Activated CD8-positive, alpha-beta T cell treated with anti-CD3 and anti-CD28 coated beads for 36 hours (primary cell): ENCODE measurements at regions not wholly inside any gene's neighbourhood (a gene's known extent, or its start where the extent isn't known, plus 50 kb on each side); places are given as distances from the start of the nearest gene placed in this dataset.
"Not testable (repeated sequence)": the region's sequence is repeated elsewhere in the genome, so short reads cannot be mapped to it uniquely, and the experiment has no call there.

Experiments used
- ATAC-seq: fragments of 200-7000 bp; cut with Tn5 transposase; one replicate; pipeline ENCODE4 v1.10.0; 2021; ENCODE audit warnings: mild to moderate bottlenecking, moderate library complexity
- CTCF ChIA-PET: fragments of 350-600 bp; sonication (Branson Sonifier 250); formaldehyde crosslinking; loops from one replicate; lab custom pipeline; 2021; ENCODE audit warnings: antibody characterized with exemption; lab: Charles Lee
- POLR2A ChIA-PET: fragments of 350-600 bp; sonication (Branson Sonifier 250); formaldehyde crosslinking; loops from one replicate; lab custom pipeline; 2021; ENCODE audit warnings: antibody characterized with exemption; lab: Charles Lee
- DNase-seq: peaks from one replicate; pipeline ENCODE4 v3.0.0-alpha.2; 2020
- H3K27ac Mint-ChIP-seq: one replicate; pipeline ENCODE4 v1.8.0; 2021; ENCODE audit warnings: mild to moderate bottlenecking, mixed read lengths
- H3K27me3 Mint-ChIP-seq: one replicate; pipeline ENCODE4 v1.8.0; 2021; ENCODE audit warnings: mixed read lengths
- H3K36me3 Mint-ChIP-seq: one replicate; pipeline ENCODE4 v1.8.0; 2021; ENCODE audit warnings: low read depth, mixed read lengths
- H3K4me1 Mint-ChIP-seq: one replicate; pipeline ENCODE4 v1.8.0; 2021; ENCODE audit warnings: low read depth, mixed read lengths
- H3K4me3 Mint-ChIP-seq: one replicate; pipeline ENCODE4 v1.8.0; 2021; ENCODE audit warnings: mild to moderate bottlenecking, moderate library complexity, mixed read lengths
- H3K9me3 Mint-ChIP-seq: one replicate; pipeline ENCODE4 v1.8.0; 2021; ENCODE audit warnings: mixed read lengths
- CTCF ChIP-seq: fragments of 200-600 bp; IDR thresholded peaks from one replicate; pipeline ENCODE4 v1.8.0; 2022; ENCODE audit warnings: antibody characterized with exemption, mild to moderate bottlenecking
- intact Hi-C: fragments of 100-400 bp; cut with micrococcal nuclease; formaldehyde crosslinking; loops from one replicate; pipeline ENCODE4 v1.10.0; 2022

- ATAC-seq (no peak), DNase-seq (no peak)
- TF ChIP-seq CTCF = no peak
- ChIA-PET CTCF (interaction anchor here (0.8 to 1.3 kb wide), 4 partner anchors 18 to 395 kb away, joined by 3 to 4 read pairs (median 3); no protein-coding TSS in a partner anchor), POLR2A (no interaction called here)
- Mint-ChIP-seq H3K4me3 (no peak overlapping the region), H3K36me3 (no peaks in the 10 kb centered on the region), H3K9me3 (no peaks in the 10 kb centered on the region), H3K27ac (no peak overlapping the region), H3K27me3 (peaks cover 13% of the 10 kb centered on the region), H3K4me1 (peaks cover 2% of the 10 kb centered on the region)
- intact Hi-C loops = loop anchor here (10.0 kb wide), 1 partner anchor 389 kb away; no protein-coding TSS in a partner anchor
These were observed 333.6 kb downstream of the ARRDC4 start for GRCh38 chr15:98294126-98294525.

GRCh38 chr15:98295101-98295759 lies 334.7 kb downstream of the ARRDC4 start:
- CTCF ChIA-PET = interaction anchor here (1.2 to 1.3 kb wide), 2 partner anchors 127 to 208 kb away, joined by 3 to 4 read pairs; no protein-coding TSS in a partner anchor
- POLR2A ChIA-PET, ATAC-seq, H3K36me3 Mint-ChIP-seq, H3K4me3 Mint-ChIP-seq, H3K4me1 Mint-ChIP-seq, H3K27ac Mint-ChIP-seq, H3K9me3 Mint-ChIP-seq: not testable (repeated sequence)
- intact Hi-C loops = loop anchor here (10.0 kb wide), 1 partner anchor 390 kb away; no protein-coding TSS in a partner anchor
- TF ChIP-seq CTCF = peak; percentile 30
- peaks cover 13% of the 10 kb centered on the region for H3K27me3 Mint-ChIP-seq
- peak; percentile 13 for DNase-seq

GRCh38 chr15:98296653-98297052 lies 336.1 kb downstream of the ARRDC4 start:
- no peaks in the 10 kb centered on the region for H3K36me3 Mint-ChIP-seq
- H3K27me3 Mint-ChIP-seq = peaks cover 15% of the 10 kb centered on the region
- H3K4me3 Mint-ChIP-seq = no peak overlapping the region
- ChIA-PET CTCF (interaction anchor here (0.9 to 1.4 kb wide), 4 partner anchors 12 to 389 kb away, joined by 4 to 6 read pairs (median 4); no protein-coding TSS in a partner anchor), POLR2A (no interaction called here)
- ATAC-seq (no peak), DNase-seq (no peak)
- peaks cover 2% of the 10 kb centered on the region for H3K4me1 Mint-ChIP-seq
- TF ChIP-seq CTCF = no peak
- intact Hi-C loops = loop anchor here (10.0 kb wide), 1 partner anchor 392 kb away; no protein-coding TSS in a partner anchor
- no peaks in the 10 kb centered on the region for H3K9me3 Mint-ChIP-seq
- H3K27ac Mint-ChIP-seq = no peak overlapping the region

- intact Hi-C loops = no loop called here
- Mint-ChIP-seq H3K9me3 (no peaks in the 10 kb centered on the region), H3K36me3 (no peaks in the 10 kb centered on the region), H3K4me3 (no peak overlapping the region), H3K27ac (no peak overlapping the region), H3K4me1 (no peaks in the 10 kb centered on the region), H3K27me3 (peaks cover 14% of the 10 kb centered on the region)
- ChIA-PET POLR2A (no interaction called here), CTCF (interaction anchor here (1.0 kb wide), 1 partner anchor 124 kb away, joined by 3 read pairs; no protein-coding TSS in a partner anchor)
- no peak for TF ChIP-seq CTCF
- ATAC-seq (no peak), DNase-seq (no peak)
These were observed 343.9 kb downstream of the ARRDC4 start for GRCh38 chr15:98304371-98304770.

GRCh38 chr15:98308117-98308516 lies 340.2 kb upstream of the IGF1R start:
- Mint-ChIP-seq H3K36me3 (no peaks in the 10 kb centered on the region), H3K4me3 (no peak overlapping the region), H3K9me3 (no peaks in the 10 kb centered on the region), H3K4me1 (no peaks in the 10 kb centered on the region), H3K27ac (no peak overlapping the region), H3K27me3 (peaks cover 8% of the 10 kb centered on the region)
- TF ChIP-seq CTCF = no peak
- no peak for ATAC-seq
- ChIA-PET POLR2A (interaction anchor here (0.6 to 0.7 kb wide), 2 partner anchors 28 to 120 kb away, joined by 3 to 4 read pairs; no protein-coding TSS in a partner anchor), CTCF (interaction anchor here (1.4 to 2.2 kb wide), 3 partner anchors 15 to 120 kb away, joined by 3 to 9 read pairs (median 4); no protein-coding TSS in a partner anchor)
- DNase-seq = no peak
- intact Hi-C loops = no loop called here
